ENCODE measurements at regions not wholly inside any gene's neighbourhood (a gene's known extent, or its start where the extent isn't known, plus 50 kb on each side); places are given as distances from the start of the nearest gene placed in this dataset.

GRCh38 chr19:31430381-31430780, 81.1 kb upstream of the TSHZ3 start:
- WGBS, result 69% methylated on average over 4 of the region's 4 CpGs
- Histone ChIP-seq H3K4me1 (ENCODE audit: control insufficient read depth in 4 of 4, insufficient read depth in 4 of 4, low read length in 3 of 4) (no peaks in the 10 kb centered on the region), H3K9me3 (ENCODE audit: control insufficient read depth in 4 of 4, low read length in 3 of 4) (peaks cover 0 to 5% (median 1%) of the 10 kb centered on the region in 4 donors), H3K9ac (ENCODE audit: low read depth in 1 of 2, low read length in 2 of 2) (no peak overlapping the region), H3K27me3 (ENCODE audit: control insufficient read depth in 4 of 4, insufficient read depth in 4 of 4, low read length in 3 of 4) (peaks cover 0 to 4% (median 0%) of the 10 kb centered on the region in 4 donors), H3K4me3 (ENCODE audit: low read depth in 1 of 3, low read length in 3 of 3) (no peak overlapping the region), H3K27ac (ENCODE audit: low read depth in 1 of 2, low read length in 2 of 2) (no peak overlapping the region), H3K36me3 (ENCODE audit: control insufficient read depth in 4 of 4, insufficient read depth in 3 of 4, low read depth in 1 of 4, low read length in 3 of 4) (no peaks in the 10 kb centered on the region)
- no peak for TF ChIP-seq FOXA1 (IDR thresholded peaks at IDR 0.05)
- no peak for TF ChIP-seq EGR1 (IDR thresholded peaks at IDR 0.05; ENCODE audit: low read depth in 2 of 2)
- no peak for DNase-seq (ENCODE audit: low spot score)

- Histone ChIP-seq H3K4me1 (ENCODE audit: control insufficient read depth in 4 of 4, insufficient read depth in 4 of 4, low read length in 3 of 4) (no peaks in the 10 kb centered on the region), H3K27me3 (ENCODE audit: control insufficient read depth in 4 of 4, insufficient read depth in 4 of 4, low read length in 3 of 4) (peaks cover 0 to 3% (median 0%) of the 10 kb centered on the region in 4 donors), H3K9me3 (ENCODE audit: control insufficient read depth in 4 of 4, low read length in 3 of 4) (peaks cover 0 to 16% (median 4%) of the 10 kb centered on the region in 4 donors), H3K27ac (ENCODE audit: low read depth in 1 of 2, low read length in 2 of 2) (no peak overlapping the region), H3K4me3 (ENCODE audit: low read depth in 1 of 3, low read length in 3 of 3) (no peak overlapping the region), H3K9ac (ENCODE audit: low read depth in 1 of 2, low read length in 2 of 2) (no peak overlapping the region), H3K36me3 (ENCODE audit: control insufficient read depth in 4 of 4, insufficient read depth in 3 of 4, low read depth in 1 of 4, low read length in 3 of 4) (no peaks in the 10 kb centered on the region)
- TF ChIP-seq FOXA2 (IDR thresholded peaks at IDR 0.05), result no peak
- no peak for TF ChIP-seq HNF4G (IDR thresholded peaks at IDR 0.05)
- no peak for TF ChIP-seq MAX (IDR thresholded peaks at IDR 0.05)
- no peak for TF ChIP-seq YY1 (IDR thresholded peaks at IDR 0.05)
- TF ChIP-seq REST (IDR thresholded peaks at IDR 0.05), result no peak
- no peak for TF ChIP-seq ATF3 (IDR thresholded peaks at IDR 0.05)
- no peak for TF ChIP-seq ZBTB33 (IDR thresholded peaks at IDR 0.05)
- no peak for TF ChIP-seq RXRA (IDR thresholded peaks at IDR 0.05)
- no peak for TF ChIP-seq NR2F2 (IDR thresholded peaks at IDR 0.05)
- no peak for TF ChIP-seq TAF1 (conservative IDR thresholded peaks at IDR 0.05)
- no peak for TF ChIP-seq FOXA1 (IDR thresholded peaks at IDR 0.05)
- no peak for TF ChIP-seq EGR1 (IDR thresholded peaks at IDR 0.05; ENCODE audit: low read depth in 2 of 2)
- no peak for TF ChIP-seq RAD21 (IDR thresholded peaks at IDR 0.05)
- TF ChIP-seq CTCF (IDR thresholded peaks at IDR 0.05; ENCODE audit: low read depth, low read length, missing input control), result no peak
- TF ChIP-seq GABPA (IDR thresholded peaks at IDR 0.05 in 1 of 2, conservative IDR thresholded peaks at IDR 0.05 in 1 of 2), result no peak
- no peak for TF ChIP-seq SP1 (IDR thresholded peaks at IDR 0.05)
- no peak for TF ChIP-seq JUND (IDR thresholded peaks at IDR 0.05)
- TF ChIP-seq HNF4A (conservative IDR thresholded peaks at IDR 0.05), result no peak
- no peak for DNase-seq (ENCODE audit: low spot score)
- WGBS, result 74% methylated on average over 8 of the region's 8 CpGs
These were observed 83.1 kb upstream of the TSHZ3 start for GRCh38 chr19:31432201-31432810.
